Peyer's patch (tissue), 4 donors: ENCODE measurements at regions not wholly inside any gene's neighbourhood (a gene's known extent, or its start where the extent isn't known, plus 50 kb on each side); places are given as distances from the start of the nearest gene placed in this dataset.

Experiments used
- POLR2A ChIP-seq, 2 donors: fragments of 450-650 bp; IDR thresholded peaks; one replicate each; pipeline ENCODE4 v1.5.1; 2017; ENCODE audit warnings: antibody characterized with exemption in 2 of 2, mild to moderate bottlenecking in 2 of 2, moderate library complexity in 2 of 2
- TF ChIP-seq, protein P1 (sequence below), 6 experiments: fragments of 450-650 bp in 4 of 6; fragments of 200-600 bp in 2 of 6; sonication (generic) in 1 of 6; IDR thresholded peaks; one replicate each; pipeline ENCODE4 v1.5.1; 2017 to 2019; ENCODE audit warnings: antibody characterized with exemption in 6 of 6, mild to moderate bottlenecking in 3 of 6, moderate library complexity in 1 of 6

DNA sequence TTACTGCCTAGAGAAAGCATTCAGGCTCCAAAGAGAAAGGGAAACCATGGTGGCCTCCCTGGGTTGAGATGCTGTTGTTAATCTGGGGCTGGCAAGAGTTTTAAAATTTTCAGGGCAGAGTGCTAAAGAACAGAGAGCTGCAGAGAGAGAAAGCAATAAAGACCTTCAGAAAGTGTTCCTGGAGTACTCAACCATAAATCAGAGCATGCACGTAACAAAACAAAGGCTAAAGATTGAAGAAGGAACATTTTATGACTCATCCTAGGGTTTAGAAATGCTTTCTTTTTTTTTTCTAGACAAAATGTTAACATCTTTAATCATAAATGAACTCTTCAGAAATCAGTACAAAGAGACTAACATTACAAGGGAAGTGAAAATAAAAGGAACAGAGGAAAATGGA is 562.3 kb upstream of the NDST4 start:
- TF ChIP-seq, protein P1, sequence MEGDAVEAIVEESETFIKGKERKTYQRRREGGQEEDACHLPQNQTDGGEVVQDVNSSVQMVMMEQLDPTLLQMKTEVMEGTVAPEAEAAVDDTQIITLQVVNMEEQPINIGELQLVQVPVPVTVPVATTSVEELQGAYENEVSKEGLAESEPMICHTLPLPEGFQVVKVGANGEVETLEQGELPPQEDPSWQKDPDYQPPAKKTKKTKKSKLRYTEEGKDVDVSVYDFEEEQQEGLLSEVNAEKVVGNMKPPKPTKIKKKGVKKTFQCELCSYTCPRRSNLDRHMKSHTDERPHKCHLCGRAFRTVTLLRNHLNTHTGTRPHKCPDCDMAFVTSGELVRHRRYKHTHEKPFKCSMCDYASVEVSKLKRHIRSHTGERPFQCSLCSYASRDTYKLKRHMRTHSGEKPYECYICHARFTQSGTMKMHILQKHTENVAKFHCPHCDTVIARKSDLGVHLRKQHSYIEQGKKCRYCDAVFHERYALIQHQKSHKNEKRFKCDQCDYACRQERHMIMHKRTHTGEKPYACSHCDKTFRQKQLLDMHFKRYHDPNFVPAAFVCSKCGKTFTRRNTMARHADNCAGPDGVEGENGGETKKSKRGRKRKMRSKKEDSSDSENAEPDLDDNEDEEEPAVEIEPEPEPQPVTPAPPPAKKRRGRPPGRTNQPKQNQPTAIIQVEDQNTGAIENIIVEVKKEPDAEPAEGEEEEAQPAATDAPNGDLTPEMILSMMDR (IDR thresholded peaks at IDR 0.05) = no peak
- no peak for TF ChIP-seq POLR2A (IDR thresholded peaks at IDR 0.05)
